ENCODE measurements at regions not wholly inside any gene's neighbourhood (a gene's known extent, or its start where the extent isn't known, plus 50 kb on each side); places are given as distances from the start of the nearest gene placed in this dataset.

GRCh38 chr3:177439694-177440269 is 242.5 kb upstream of the TBL1XR1 start:
- 69 to 71% methylated on average over 3 of the region's 3 CpGs for WGBS, 2 donors
- no peaks in the 10 kb centered on the region for H3K36me3 ChIP-seq
- peak overlapping the region in 2 of 4 donors; percentile 57 to 83 for H3K27ac ChIP-seq
- DNase-seq, result no peak
- no peaks in the 10 kb centered on the region for H3K27me3 ChIP-seq
- peaks cover 0 to 32% (median 3%) of the 10 kb centered on the region in 3 donors for H3K4me1 ChIP-seq
- TF ChIP-seq CTCF (IDR thresholded peaks at IDR 0.05), result no peak
- no peak for TF ChIP-seq POLR2A (IDR thresholded peaks at IDR 0.05)
- H3K4me3 ChIP-seq, result no peak overlapping the region
- intact Hi-C loops (cut with DNase I), result no loop called here
- H3K9me3 ChIP-seq, result no peaks in the 10 kb centered on the region

GRCh38 chr3:177440456-177441104 is 243.3 kb upstream of the TBL1XR1 start:
- DNase-seq, result no peak
- WGBS, 2 donors, result 36 to 48% methylated on average over 8 of the region's 8 CpGs
- no peaks in the 10 kb centered on the region for H3K9me3 ChIP-seq
- no peaks in the 10 kb centered on the region for H3K36me3 ChIP-seq
- no peaks in the 10 kb centered on the region for H3K27me3 ChIP-seq
- H3K4me3 ChIP-seq, result no peak overlapping the region
- TF ChIP-seq CTCF (IDR thresholded peaks at IDR 0.05), result no peak
- TF ChIP-seq POLR2A (IDR thresholded peaks at IDR 0.05), result no peak
- peaks cover 3 to 40% (median 3%) of the 10 kb centered on the region in 3 donors for H3K4me1 ChIP-seq
- intact Hi-C loops (cut with DNase I), result no loop called here
- H3K27ac ChIP-seq, result peak overlapping the region in 3 of 4 donors; percentile 57 to 83 (median 71)

- 57 to 63% methylated on average over 1 of the region's 1 CpG for WGBS, 2 donors
- Histone ChIP-seq H3K27me3 (no peaks in the 10 kb centered on the region), H3K4me3 (peak overlapping the region in 2 of 4 donors; percentile 16 to 55), H3K27ac (peak overlapping the region in 3 of 4 donors; percentile 71 to 87 (median 83)), H3K9me3 (no peaks in the 10 kb centered on the region), H3K36me3 (no peaks in the 10 kb centered on the region), H3K4me1 (peaks cover 3 to 47% (median 3%) of the 10 kb centered on the region in 3 donors)
- no peak for DNase-seq
- intact Hi-C loops (cut with DNase I), result no loop called here
- TF ChIP-seq CTCF (IDR thresholded peaks at IDR 0.05) (no peak), POLR2A (IDR thresholded peaks at IDR 0.05) (no peak)
Measured at GRCh38 chr3:177441276-177441812, 244.1 kb upstream of the TBL1XR1 start.

GRCh38 chr3:177441813-177442646 is 244.7 kb upstream of the TBL1XR1 start:
- DNase-seq, result no peak
- WGBS, 2 donors, result 47 to 64% methylated on average over 12 of the region's 12 CpGs
- no peaks in the 10 kb centered on the region for H3K27me3 ChIP-seq
- TF ChIP-seq CTCF (IDR thresholded peaks at IDR 0.05) (no peak), POLR2A (IDR thresholded peaks at IDR 0.05) (peak in 1 of 4 donors; percentile 24)
- peak overlapping the region in 3 of 4 donors; percentile 16 to 55 (median 28) for H3K4me3 ChIP-seq
- H3K36me3 ChIP-seq, result no peaks in the 10 kb centered on the region
- intact Hi-C loops (cut with DNase I), result no loop called here
- peak overlapping the region; percentile 58 to 87 (median 77) for H3K27ac ChIP-seq
- H3K9me3 ChIP-seq, result no peaks in the 10 kb centered on the region
- H3K4me1 ChIP-seq, result peaks cover 3 to 50% (median 3%) of the 10 kb centered on the region in 3 donors
